GM12878 (cell line): ENCODE measurements at regions not wholly inside any gene's neighbourhood (a gene's known extent, or its start where the extent isn't known, plus 50 kb on each side); places are given as distances from the start of the nearest gene placed in this dataset.

Experiments
- BHLHE40 ChIP-seq, 2 experiments: fragments of 450-650 bp in 1 of 2; IDR thresholded peaks; 2 replicates each; pipeline ENCODE4 v1.6.1; 2011 to 2017; ENCODE audit warnings: low read depth in 2 of 2, borderline replicate concordance in 1 of 2, improper control_type of control experiment in 1 of 2, low read length in 1 of 2, mild to moderate bottlenecking in 1 of 2
- CEBPB ChIP-seq, 2 experiments: fragments of 150-350 bp in 1 of 2; IDR thresholded peaks; 2 replicates each; pipeline ENCODE4 v1.6.1; 2012 to 2014; ENCODE audit warnings: low read depth in 2 of 2, low read length in 2 of 2, borderline replicate concordance in 1 of 2, inconsistent platforms in 1 of 2
- KDM1A ChIP-seq: fragments of 200-600 bp; sonication (generic); IDR thresholded peaks from 2 replicates; pipeline ENCODE4 v1.6.1; 2016; ENCODE audit warnings: borderline replicate concordance
- MYB ChIP-seq: fragments of 150-350 bp; IDR thresholded peaks from 2 replicates; pipeline ENCODE4 v1.6.1; 2014; ENCODE audit warnings: mild to moderate bottlenecking, low read depth, low read length, borderline replicate concordance
- POLR2AphosphoS5 ChIP-seq: IDR thresholded peaks from 2 replicates; pipeline ENCODE4 v1.6.1; 2011; ENCODE audit warnings: mild to moderate bottlenecking, low read length, inconsistent platforms
- RBBP5 ChIP-seq: fragments of 200-600 bp; sonication (generic); conservative IDR thresholded peaks from 2 replicates; pipeline ENCODE4 v1.6.1; 2016
- ZNF622 ChIP-seq: fragments of 450-650 bp; IDR thresholded peaks from 2 replicates; pipeline ENCODE4 v1.6.1; 2017; ENCODE audit warnings: mild to moderate bottlenecking, inconsistent platforms
- TF ChIP-seq, protein P1 (sequence below): IDR thresholded peaks from 2 replicates; pipeline ENCODE4 v1.6.1; 2012; ENCODE audit warnings: mild to moderate bottlenecking, low read depth, low read length
- TF ChIP-seq, protein P2 (sequence below): IDR thresholded peaks from 2 replicates; pipeline ENCODE4 v1.6.1; 2012; ENCODE audit warnings: low read depth, low read length, improper control_type of control experiment
- TF ChIP-seq, protein P3 (sequence below), 3 experiments: IDR thresholded peaks in 2 of 3; conservative IDR thresholded peaks in 1 of 3; 2 replicates each; pipeline ENCODE4 v1.5.1; 2011; ENCODE audit warnings: low read depth in 3 of 3, low read length in 3 of 3, mild to moderate bottlenecking in 3 of 3, control low read depth in 2 of 3, moderate library complexity in 2 of 3, inconsistent platforms in 1 of 3, mixed read lengths in 1 of 3; ENCODE audit not compliant: control insufficient read depth in 2 of 3, insufficient read depth in 1 of 3; ENCODE audit errors: extremely low read depth in 1 of 3
- TF ChIP-seq, protein P4 (sequence below): IDR thresholded peaks from 2 replicates; pipeline ENCODE4 v1.6.1; 2012; ENCODE audit warnings: low read length, inconsistent platforms
- TF ChIP-seq, protein P5 (sequence below): fragments of 450-650 bp; IDR thresholded peaks from 2 replicates; pipeline ENCODE4 v1.6.1; 2016; ENCODE audit warnings: mild to moderate bottlenecking

DNA sequence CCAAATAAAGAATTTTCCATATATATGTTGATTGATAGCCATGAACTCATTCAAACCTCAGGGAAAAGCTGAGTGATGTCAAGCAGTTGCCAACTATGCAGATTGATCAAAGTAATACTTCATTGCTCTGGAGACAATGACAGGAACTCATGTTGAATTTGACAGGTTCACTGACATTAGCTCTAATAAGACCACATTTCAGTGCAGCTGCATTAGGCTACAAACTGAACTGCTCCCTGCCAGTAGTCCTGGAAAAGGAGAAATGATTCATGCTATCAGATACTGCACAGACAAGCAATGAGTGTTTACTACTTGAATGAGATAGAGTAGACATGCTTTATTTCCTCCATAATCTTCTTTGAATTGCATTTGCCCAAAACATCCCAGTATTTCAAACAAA lies 948.4 kb downstream of the MRPL39 start:
- TF ChIP-seq POLR2AphosphoS5 (no peak), BHLHE40 (IDR thresholded peaks at IDR 0.05; ENCODE audit: borderline replicate concordance in 1 of 2, low read depth in 2 of 2, low read length in 1 of 2) (no peak), RBBP5 (no peak), MYB (no peak), CEBPB (IDR thresholded peaks at IDR 0.05; ENCODE audit: borderline replicate concordance in 1 of 2, low read depth in 2 of 2, low read length in 2 of 2) (no peak), ZNF622 (no peak), KDM1A (no peak)
- TF ChIP-seq, protein P1, sequence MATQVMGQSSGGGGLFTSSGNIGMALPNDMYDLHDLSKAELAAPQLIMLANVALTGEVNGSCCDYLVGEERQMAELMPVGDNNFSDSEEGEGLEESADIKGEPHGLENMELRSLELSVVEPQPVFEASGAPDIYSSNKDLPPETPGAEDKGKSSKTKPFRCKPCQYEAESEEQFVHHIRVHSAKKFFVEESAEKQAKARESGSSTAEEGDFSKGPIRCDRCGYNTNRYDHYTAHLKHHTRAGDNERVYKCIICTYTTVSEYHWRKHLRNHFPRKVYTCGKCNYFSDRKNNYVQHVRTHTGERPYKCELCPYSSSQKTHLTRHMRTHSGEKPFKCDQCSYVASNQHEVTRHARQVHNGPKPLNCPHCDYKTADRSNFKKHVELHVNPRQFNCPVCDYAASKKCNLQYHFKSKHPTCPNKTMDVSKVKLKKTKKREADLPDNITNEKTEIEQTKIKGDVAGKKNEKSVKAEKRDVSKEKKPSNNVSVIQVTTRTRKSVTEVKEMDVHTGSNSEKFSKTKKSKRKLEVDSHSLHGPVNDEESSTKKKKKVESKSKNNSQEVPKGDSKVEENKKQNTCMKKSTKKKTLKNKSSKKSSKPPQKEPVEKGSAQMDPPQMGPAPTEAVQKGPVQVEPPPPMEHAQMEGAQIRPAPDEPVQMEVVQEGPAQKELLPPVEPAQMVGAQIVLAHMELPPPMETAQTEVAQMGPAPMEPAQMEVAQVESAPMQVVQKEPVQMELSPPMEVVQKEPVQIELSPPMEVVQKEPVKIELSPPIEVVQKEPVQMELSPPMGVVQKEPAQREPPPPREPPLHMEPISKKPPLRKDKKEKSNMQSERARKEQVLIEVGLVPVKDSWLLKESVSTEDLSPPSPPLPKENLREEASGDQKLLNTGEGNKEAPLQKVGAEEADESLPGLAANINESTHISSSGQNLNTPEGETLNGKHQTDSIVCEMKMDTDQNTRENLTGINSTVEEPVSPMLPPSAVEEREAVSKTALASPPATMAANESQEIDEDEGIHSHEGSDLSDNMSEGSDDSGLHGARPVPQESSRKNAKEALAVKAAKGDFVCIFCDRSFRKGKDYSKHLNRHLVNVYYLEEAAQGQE: no peak
- TF ChIP-seq, protein P2, sequence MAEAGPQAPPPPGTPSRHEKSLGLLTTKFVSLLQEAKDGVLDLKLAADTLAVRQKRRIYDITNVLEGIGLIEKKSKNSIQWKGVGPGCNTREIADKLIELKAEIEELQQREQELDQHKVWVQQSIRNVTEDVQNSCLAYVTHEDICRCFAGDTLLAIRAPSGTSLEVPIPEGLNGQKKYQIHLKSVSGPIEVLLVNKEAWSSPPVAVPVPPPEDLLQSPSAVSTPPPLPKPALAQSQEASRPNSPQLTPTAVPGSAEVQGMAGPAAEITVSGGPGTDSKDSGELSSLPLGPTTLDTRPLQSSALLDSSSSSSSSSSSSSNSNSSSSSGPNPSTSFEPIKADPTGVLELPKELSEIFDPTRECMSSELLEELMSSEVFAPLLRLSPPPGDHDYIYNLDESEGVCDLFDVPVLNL: no peak
- TF ChIP-seq, protein P3, sequence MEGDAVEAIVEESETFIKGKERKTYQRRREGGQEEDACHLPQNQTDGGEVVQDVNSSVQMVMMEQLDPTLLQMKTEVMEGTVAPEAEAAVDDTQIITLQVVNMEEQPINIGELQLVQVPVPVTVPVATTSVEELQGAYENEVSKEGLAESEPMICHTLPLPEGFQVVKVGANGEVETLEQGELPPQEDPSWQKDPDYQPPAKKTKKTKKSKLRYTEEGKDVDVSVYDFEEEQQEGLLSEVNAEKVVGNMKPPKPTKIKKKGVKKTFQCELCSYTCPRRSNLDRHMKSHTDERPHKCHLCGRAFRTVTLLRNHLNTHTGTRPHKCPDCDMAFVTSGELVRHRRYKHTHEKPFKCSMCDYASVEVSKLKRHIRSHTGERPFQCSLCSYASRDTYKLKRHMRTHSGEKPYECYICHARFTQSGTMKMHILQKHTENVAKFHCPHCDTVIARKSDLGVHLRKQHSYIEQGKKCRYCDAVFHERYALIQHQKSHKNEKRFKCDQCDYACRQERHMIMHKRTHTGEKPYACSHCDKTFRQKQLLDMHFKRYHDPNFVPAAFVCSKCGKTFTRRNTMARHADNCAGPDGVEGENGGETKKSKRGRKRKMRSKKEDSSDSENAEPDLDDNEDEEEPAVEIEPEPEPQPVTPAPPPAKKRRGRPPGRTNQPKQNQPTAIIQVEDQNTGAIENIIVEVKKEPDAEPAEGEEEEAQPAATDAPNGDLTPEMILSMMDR (IDR thresholded peaks at IDR 0.05 in 2 of 3, conservative IDR thresholded peaks at IDR 0.05 in 1 of 3; ENCODE audit: control insufficient read depth in 2 of 3, extremely low read depth in 1 of 3, insufficient read depth in 1 of 3, low read depth in 3 of 3, low read length in 3 of 3): no peak
- TF ChIP-seq, protein P4, sequence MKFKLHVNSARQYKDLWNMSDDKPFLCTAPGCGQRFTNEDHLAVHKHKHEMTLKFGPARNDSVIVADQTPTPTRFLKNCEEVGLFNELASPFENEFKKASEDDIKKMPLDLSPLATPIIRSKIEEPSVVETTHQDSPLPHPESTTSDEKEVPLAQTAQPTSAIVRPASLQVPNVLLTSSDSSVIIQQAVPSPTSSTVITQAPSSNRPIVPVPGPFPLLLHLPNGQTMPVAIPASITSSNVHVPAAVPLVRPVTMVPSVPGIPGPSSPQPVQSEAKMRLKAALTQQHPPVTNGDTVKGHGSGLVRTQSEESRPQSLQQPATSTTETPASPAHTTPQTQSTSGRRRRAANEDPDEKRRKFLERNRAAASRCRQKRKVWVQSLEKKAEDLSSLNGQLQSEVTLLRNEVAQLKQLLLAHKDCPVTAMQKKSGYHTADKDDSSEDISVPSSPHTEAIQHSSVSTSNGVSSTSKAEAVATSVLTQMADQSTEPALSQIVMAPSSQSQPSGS: no peak
- TF ChIP-seq, protein P5, sequence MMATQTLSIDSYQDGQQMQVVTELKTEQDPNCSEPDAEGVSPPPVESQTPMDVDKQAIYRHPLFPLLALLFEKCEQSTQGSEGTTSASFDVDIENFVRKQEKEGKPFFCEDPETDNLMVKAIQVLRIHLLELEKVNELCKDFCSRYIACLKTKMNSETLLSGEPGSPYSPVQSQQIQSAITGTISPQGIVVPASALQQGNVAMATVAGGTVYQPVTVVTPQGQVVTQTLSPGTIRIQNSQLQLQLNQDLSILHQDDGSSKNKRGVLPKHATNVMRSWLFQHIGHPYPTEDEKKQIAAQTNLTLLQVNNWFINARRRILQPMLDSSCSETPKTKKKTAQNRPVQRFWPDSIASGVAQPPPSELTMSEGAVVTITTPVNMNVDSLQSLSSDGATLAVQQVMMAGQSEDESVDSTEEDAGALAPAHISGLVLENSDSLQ: no peak
